ENCODE measurements at regions not wholly inside any gene's neighbourhood (a gene's known extent, or its start where the extent isn't known, plus 50 kb on each side); places are given as distances from the start of the nearest gene placed in this dataset.

DNA sequence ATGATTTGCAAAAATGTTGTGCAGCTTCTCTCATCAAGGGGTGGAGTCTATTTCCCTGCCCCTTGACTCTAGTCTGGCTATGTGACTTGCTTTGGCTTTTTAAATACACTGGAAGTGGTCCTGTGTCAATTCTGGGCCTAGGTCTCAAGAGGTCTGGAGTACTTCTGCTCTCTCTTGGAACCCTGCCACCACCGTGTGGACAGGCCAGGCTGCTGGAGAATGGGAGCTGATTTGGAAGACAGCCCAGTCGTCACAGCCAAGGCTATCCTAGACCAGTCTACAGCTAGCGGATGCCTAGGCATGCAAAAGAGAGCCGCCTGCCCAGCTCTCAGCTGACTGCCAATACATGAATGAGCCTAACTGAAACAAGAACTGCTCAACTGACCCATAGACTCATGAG lies 56.7 kb upstream of the CLINT1 start:
- H4K20me1 ChIP-seq (ENCODE audit: control insufficient read depth, insufficient read depth), result no peaks in the 10 kb centered on the region
- ChIA-PET SMC1A (ENCODE audit: uncharacterized antibody, unreplicated experiment) (interaction anchor here (1.1 to 9.0 kb wide), 11 partner anchors 9 to 98 kb away, joined by 3 to 150 read pairs (median 7); no protein-coding TSS in a partner anchor), RAD21 (ENCODE audit: unreplicated experiment) (interaction anchor here (1.0 to 8.7 kb wide), 5 partner anchors 34 to 98 kb away, joined by 3 to 66 read pairs (median 26); no protein-coding TSS in a partner anchor), CTCF (interaction anchor here (1.0 to 9.1 kb wide), 10 partner anchors 8 to 102 kb away, joined by 3 to 166 read pairs (median 8); partner anchors contain the start of gene CLINT1), POLR2A (interaction anchor here (0.7 to 1.5 kb wide), 5 partner anchors 57 to 1593 kb away, joined by 3 to 7 read pairs (median 3); partner anchors contain the start of gene CLINT1)
- no peaks in the 10 kb centered on the region for H3K9me3 ChIP-seq (replicated peaks; ENCODE audit: control insufficient read depth, insufficient read depth, low read length)
- H3K27me3 ChIP-seq (replicated peaks in 1 of 2; ENCODE audit: control insufficient read depth in 2 of 2, insufficient read depth in 2 of 2, low read length in 1 of 2), result no peaks in the 10 kb centered on the region
- no peak for ATAC-seq
- H3K4me1 ChIP-seq (ENCODE audit: control insufficient read depth, insufficient read depth, low read length), result peaks cover 8% of the 10 kb centered on the region; the same call in 1 of the 2 replicates
- FAIRE-seq, result no peak
- no peak overlapping the region for H2AFZ ChIP-seq (ENCODE audit: control insufficient read depth, low read depth, low read length)
- no peak overlapping the region for H3K4me2 ChIP-seq (ENCODE audit: control insufficient read depth, insufficient read depth)
- BruUV-seq (replicated peaks), result no TSS peak
- no peak overlapping the region for H3K27ac ChIP-seq (ENCODE audit: control insufficient read depth, insufficient read depth)
- no peak for DNase-seq (ENCODE audit: low read depth, low spot score)
- intact Hi-C loops (cut with micrococcal nuclease; ENCODE audit: unreplicated experiment), result no loop called here
- no peak overlapping the region for H3K9ac ChIP-seq (ENCODE audit: control insufficient read depth, insufficient read depth, low read length)
- in situ Hi-C loops (cut with MboI), result loop anchor here (5.0 kb wide), 2 partner anchors 58 to 93 kb away; partner anchors contain the start of gene CLINT1
- no peaks in the 10 kb centered on the region for H3K36me3 ChIP-seq (ENCODE audit: control insufficient read depth in 2 of 2, insufficient read depth in 2 of 2, low read length in 1 of 2)
- TF ChIP-seq NFYA (IDR thresholded peaks at IDR 0.05; ENCODE audit: borderline replicate concordance, low read depth, low read length), result no peak
- TF ChIP-seq, protein P1, sequence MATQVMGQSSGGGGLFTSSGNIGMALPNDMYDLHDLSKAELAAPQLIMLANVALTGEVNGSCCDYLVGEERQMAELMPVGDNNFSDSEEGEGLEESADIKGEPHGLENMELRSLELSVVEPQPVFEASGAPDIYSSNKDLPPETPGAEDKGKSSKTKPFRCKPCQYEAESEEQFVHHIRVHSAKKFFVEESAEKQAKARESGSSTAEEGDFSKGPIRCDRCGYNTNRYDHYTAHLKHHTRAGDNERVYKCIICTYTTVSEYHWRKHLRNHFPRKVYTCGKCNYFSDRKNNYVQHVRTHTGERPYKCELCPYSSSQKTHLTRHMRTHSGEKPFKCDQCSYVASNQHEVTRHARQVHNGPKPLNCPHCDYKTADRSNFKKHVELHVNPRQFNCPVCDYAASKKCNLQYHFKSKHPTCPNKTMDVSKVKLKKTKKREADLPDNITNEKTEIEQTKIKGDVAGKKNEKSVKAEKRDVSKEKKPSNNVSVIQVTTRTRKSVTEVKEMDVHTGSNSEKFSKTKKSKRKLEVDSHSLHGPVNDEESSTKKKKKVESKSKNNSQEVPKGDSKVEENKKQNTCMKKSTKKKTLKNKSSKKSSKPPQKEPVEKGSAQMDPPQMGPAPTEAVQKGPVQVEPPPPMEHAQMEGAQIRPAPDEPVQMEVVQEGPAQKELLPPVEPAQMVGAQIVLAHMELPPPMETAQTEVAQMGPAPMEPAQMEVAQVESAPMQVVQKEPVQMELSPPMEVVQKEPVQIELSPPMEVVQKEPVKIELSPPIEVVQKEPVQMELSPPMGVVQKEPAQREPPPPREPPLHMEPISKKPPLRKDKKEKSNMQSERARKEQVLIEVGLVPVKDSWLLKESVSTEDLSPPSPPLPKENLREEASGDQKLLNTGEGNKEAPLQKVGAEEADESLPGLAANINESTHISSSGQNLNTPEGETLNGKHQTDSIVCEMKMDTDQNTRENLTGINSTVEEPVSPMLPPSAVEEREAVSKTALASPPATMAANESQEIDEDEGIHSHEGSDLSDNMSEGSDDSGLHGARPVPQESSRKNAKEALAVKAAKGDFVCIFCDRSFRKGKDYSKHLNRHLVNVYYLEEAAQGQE (IDR thresholded peaks at IDR 0.05; ENCODE audit: low read depth, low read length), result no peak
- TF ChIP-seq ASH2L (IDR thresholded peaks at IDR 0.05; ENCODE audit: borderline replicate concordance, low read depth), result no peak
- TF ChIP-seq POLR2AphosphoS5 (IDR thresholded peaks at IDR 0.05; ENCODE audit: low read length), result no peak
- no peak for TF ChIP-seq MXI1 (IDR thresholded peaks at IDR 0.05; ENCODE audit: low read depth, low read length)
- TF ChIP-seq, protein P2, sequence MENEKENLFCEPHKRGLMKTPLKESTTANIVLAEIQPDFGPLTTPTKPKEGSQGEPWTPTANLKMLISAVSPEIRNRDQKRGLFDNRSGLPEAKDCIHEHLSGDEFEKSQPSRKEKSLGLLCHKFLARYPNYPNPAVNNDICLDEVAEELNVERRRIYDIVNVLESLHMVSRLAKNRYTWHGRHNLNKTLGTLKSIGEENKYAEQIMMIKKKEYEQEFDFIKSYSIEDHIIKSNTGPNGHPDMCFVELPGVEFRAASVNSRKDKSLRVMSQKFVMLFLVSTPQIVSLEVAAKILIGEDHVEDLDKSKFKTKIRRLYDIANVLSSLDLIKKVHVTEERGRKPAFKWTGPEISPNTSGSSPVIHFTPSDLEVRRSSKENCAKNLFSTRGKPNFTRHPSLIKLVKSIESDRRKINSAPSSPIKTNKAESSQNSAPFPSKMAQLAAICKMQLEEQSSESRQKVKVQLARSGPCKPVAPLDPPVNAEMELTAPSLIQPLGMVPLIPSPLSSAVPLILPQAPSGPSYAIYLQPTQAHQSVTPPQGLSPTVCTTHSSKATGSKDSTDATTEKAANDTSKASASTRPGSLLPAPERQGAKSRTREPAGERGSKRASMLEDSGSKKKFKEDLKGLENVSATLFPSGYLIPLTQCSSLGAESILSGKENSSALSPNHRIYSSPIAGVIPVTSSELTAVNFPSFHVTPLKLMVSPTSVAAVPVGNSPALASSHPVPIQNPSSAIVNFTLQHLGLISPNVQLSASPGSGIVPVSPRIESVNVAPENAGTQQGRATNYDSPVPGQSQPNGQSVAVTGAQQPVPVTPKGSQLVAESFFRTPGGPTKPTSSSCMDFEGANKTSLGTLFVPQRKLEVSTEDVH (IDR thresholded peaks at IDR 0.05; ENCODE audit: low read depth, partially characterized antibody), result no peak
- TF ChIP-seq, protein P3, sequence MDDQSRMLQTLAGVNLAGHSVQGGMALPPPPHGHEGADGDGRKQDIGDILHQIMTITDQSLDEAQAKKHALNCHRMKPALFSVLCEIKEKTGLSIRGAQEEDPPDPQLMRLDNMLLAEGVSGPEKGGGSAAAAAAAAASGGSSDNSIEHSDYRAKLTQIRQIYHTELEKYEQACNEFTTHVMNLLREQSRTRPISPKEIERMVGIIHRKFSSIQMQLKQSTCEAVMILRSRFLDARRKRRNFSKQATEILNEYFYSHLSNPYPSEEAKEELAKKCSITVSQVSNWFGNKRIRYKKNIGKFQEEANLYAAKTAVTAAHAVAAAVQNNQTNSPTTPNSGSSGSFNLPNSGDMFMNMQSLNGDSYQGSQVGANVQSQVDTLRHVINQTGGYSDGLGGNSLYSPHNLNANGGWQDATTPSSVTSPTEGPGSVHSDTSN (IDR thresholded peaks at IDR 0.05; ENCODE audit: insufficient replicate concordance, low read depth, low read length), result no peak
- no peak for TF ChIP-seq TCF3 (IDR thresholded peaks at IDR 0.05; ENCODE audit: borderline replicate concordance, insufficient read depth, low read depth, low read length)
- H3K4me3 ChIP-seq, result no peak overlapping the region
- no peaks in the 10 kb centered on the region for H3K79me2 ChIP-seq (ENCODE audit: control insufficient read depth, insufficient read depth, low read length)
- 68% methylated on average over 4 of the region's 4 CpGs for WGBS (ENCODE audit: insufficient coverage, insufficient replicate concordance, low lambda C conversion rate, missing lambda C conversion rate)
